Activated naive CD8-positive, alpha-beta T cell treated with anti-CD3 and anti-CD28 coated beads for 36 hours (primary cell): ENCODE measurements at regions not wholly inside any gene's neighbourhood (a gene's known extent, or its start where the extent isn't known, plus 50 kb on each side); places are given as distances from the start of the nearest gene placed in this dataset.

ENCODE experiments used
- DNase-seq: peaks from one replicate; pipeline ENCODE4 v3.0.0; 2021
- H3K27ac Mint-ChIP-seq: one replicate; pipeline ENCODE4 v1.8.0; 2022; ENCODE audit warnings: mild to moderate bottlenecking, moderate library complexity, mixed read lengths
- H3K27me3 Mint-ChIP-seq: one replicate; pipeline ENCODE4 v1.8.0; 2022; ENCODE audit warnings: mild to moderate bottlenecking, mixed read lengths
- H3K36me3 Mint-ChIP-seq: one replicate; pipeline ENCODE4 v1.8.0; 2021; ENCODE audit warnings: mild to moderate bottlenecking, mixed read lengths
- H3K4me1 Mint-ChIP-seq: one replicate; pipeline ENCODE4 v1.8.0; 2021; ENCODE audit warnings: mixed read lengths
- H3K4me3 Mint-ChIP-seq: one replicate; pipeline ENCODE4 v1.8.0; 2022; ENCODE audit warnings: mild to moderate bottlenecking, moderate library complexity, mixed read lengths
- H3K9me3 Mint-ChIP-seq: one replicate; pipeline ENCODE4 v1.8.0; 2022; ENCODE audit warnings: mixed read lengths

- peaks cover 1% of the 10 kb centered on the region for H3K9me3 Mint-ChIP-seq
- no peak overlapping the region for H3K27ac Mint-ChIP-seq
- no peak for DNase-seq
- H3K4me1 Mint-ChIP-seq = no peaks in the 10 kb centered on the region
- no peak overlapping the region for H3K4me3 Mint-ChIP-seq
- H3K27me3 Mint-ChIP-seq = peaks cover 14% of the 10 kb centered on the region
- H3K36me3 Mint-ChIP-seq = no peaks in the 10 kb centered on the region
These were observed 52.8 kb upstream of the VWDE start for GRCh38 chr7:12456506-12456905.

- peaks cover 1% of the 10 kb centered on the region for H3K9me3 Mint-ChIP-seq
- no peaks in the 10 kb centered on the region for H3K4me1 Mint-ChIP-seq
- DNase-seq = no peak
- H3K4me3 Mint-ChIP-seq = no peak overlapping the region
- H3K27me3 Mint-ChIP-seq = peaks cover 19% of the 10 kb centered on the region
- no peak overlapping the region for H3K27ac Mint-ChIP-seq
- H3K36me3 Mint-ChIP-seq = no peaks in the 10 kb centered on the region
These were observed 55.0 kb upstream of the VWDE start for GRCh38 chr7:12458520-12459131.

GRCh38 chr7:12467837-12468236 is 64.2 kb upstream of the VWDE start:
- Mint-ChIP-seq H3K9me3 (no peaks in the 10 kb centered on the region), H3K4me3 (no peak overlapping the region), H3K4me1 (no peaks in the 10 kb centered on the region), H3K36me3 (no peaks in the 10 kb centered on the region), H3K27me3 (peaks cover 8% of the 10 kb centered on the region), H3K27ac (no peak overlapping the region)
- no peak for DNase-seq

- no peaks in the 10 kb centered on the region for H3K4me1 Mint-ChIP-seq
- DNase-seq = no peak
- H3K36me3 Mint-ChIP-seq = no peaks in the 10 kb centered on the region
- peaks cover 4% of the 10 kb centered on the region for H3K27me3 Mint-ChIP-seq
- H3K9me3 Mint-ChIP-seq = no peaks in the 10 kb centered on the region
- no peak overlapping the region for H3K4me3 Mint-ChIP-seq
- H3K27ac Mint-ChIP-seq = no peak overlapping the region
These were observed 65.9 kb upstream of the VWDE start for GRCh38 chr7:12469568-12469967.

- DNase-seq = no peak
- H3K27me3 Mint-ChIP-seq = peaks cover 4% of the 10 kb centered on the region
- no peaks in the 10 kb centered on the region for H3K9me3 Mint-ChIP-seq
- no peak overlapping the region for H3K4me3 Mint-ChIP-seq
- H3K4me1 Mint-ChIP-seq = no peaks in the 10 kb centered on the region
- no peak overlapping the region for H3K27ac Mint-ChIP-seq
- no peaks in the 10 kb centered on the region for H3K36me3 Mint-ChIP-seq
These were observed 67.3 kb upstream of the VWDE start for GRCh38 chr7:12470930-12471329.

GRCh38 chr7:12474035-12474434 is 70.4 kb upstream of the VWDE start:
- Mint-ChIP-seq H3K36me3 (no peaks in the 10 kb centered on the region), H3K9me3 (no peaks in the 10 kb centered on the region), H3K4me1 (peaks cover 6% of the 10 kb centered on the region), H3K4me3 (no peak overlapping the region), H3K27me3 (peaks cover 4% of the 10 kb centered on the region), H3K27ac (no peak overlapping the region)
- DNase-seq = no peak

GRCh38 chr7:12475362-12476063 is 71.8 kb upstream of the VWDE start:
- Mint-ChIP-seq H3K27me3 (peaks cover 4% of the 10 kb centered on the region), H3K4me3 (no peak overlapping the region), H3K4me1 (peaks cover 6% of the 10 kb centered on the region), H3K9me3 (no peaks in the 10 kb centered on the region), H3K27ac (no peak overlapping the region), H3K36me3 (no peaks in the 10 kb centered on the region)
- DNase-seq = no peak

- no peaks in the 10 kb centered on the region for H3K36me3 Mint-ChIP-seq
- H3K4me1 Mint-ChIP-seq = peaks cover 18% of the 10 kb centered on the region
- no peak overlapping the region for H3K4me3 Mint-ChIP-seq
- H3K9me3 Mint-ChIP-seq = no peaks in the 10 kb centered on the region
- no peak for DNase-seq
- no peaks in the 10 kb centered on the region for H3K27me3 Mint-ChIP-seq
- H3K27ac Mint-ChIP-seq = peak overlapping the region; percentile 56
These were observed 74.0 kb upstream of the VWDE start for GRCh38 chr7:12477620-12478019.

GRCh38 chr7:12481722-12482121 is 78.1 kb upstream of the VWDE start:
- H3K4me3 Mint-ChIP-seq = peak overlapping the region; percentile 40
- H3K4me1 Mint-ChIP-seq = peaks cover 20% of the 10 kb centered on the region
- H3K27me3 Mint-ChIP-seq = no peaks in the 10 kb centered on the region
- peak overlapping the region; percentile 81 for H3K27ac Mint-ChIP-seq
- H3K9me3 Mint-ChIP-seq = no peaks in the 10 kb centered on the region
- no peaks in the 10 kb centered on the region for H3K36me3 Mint-ChIP-seq
- DNase-seq = no peak

- Mint-ChIP-seq H3K36me3 (no peaks in the 10 kb centered on the region), H3K27me3 (peaks cover 7% of the 10 kb centered on the region), H3K4me1 (peaks cover 14% of the 10 kb centered on the region), H3K27ac (no peak overlapping the region), H3K9me3 (no peaks in the 10 kb centered on the region), H3K4me3 (no peak overlapping the region)
- no peak for DNase-seq
These were observed 82.2 kb upstream of the VWDE start for GRCh38 chr7:12485845-12486244.

GRCh38 chr7:12488341-12488740 is 82.2 kb upstream of the SCIN start:
- H3K9me3 Mint-ChIP-seq = no peaks in the 10 kb centered on the region
- H3K4me3 Mint-ChIP-seq = no peak overlapping the region
- no peak overlapping the region for H3K27ac Mint-ChIP-seq
- DNase-seq = no peak
- H3K4me1 Mint-ChIP-seq = no peaks in the 10 kb centered on the region
- no peaks in the 10 kb centered on the region for H3K36me3 Mint-ChIP-seq
- H3K27me3 Mint-ChIP-seq = peaks cover 7% of the 10 kb centered on the region

GRCh38 chr7:12490107-12490688 is 80.3 kb upstream of the SCIN start:
- DNase-seq = no peak
- no peak overlapping the region for H3K27ac Mint-ChIP-seq
- H3K27me3 Mint-ChIP-seq = peaks cover 11% of the 10 kb centered on the region

GRCh38 chr7:12490940-12491339 is 79.6 kb upstream of the SCIN start:
- DNase-seq = no peak
- no peaks in the 10 kb centered on the region for H3K36me3 Mint-ChIP-seq
- H3K9me3 Mint-ChIP-seq = no peaks in the 10 kb centered on the region
- no peak overlapping the region for H3K27ac Mint-ChIP-seq
- peaks cover 14% of the 10 kb centered on the region for H3K27me3 Mint-ChIP-seq
- no peaks in the 10 kb centered on the region for H3K4me1 Mint-ChIP-seq
- no peak overlapping the region for H3K4me3 Mint-ChIP-seq

More at GRCh38 chr7:12490107-12490688, 80.3 kb upstream of the SCIN start:
- Mint-ChIP-seq H3K9me3 (no peaks in the 10 kb centered on the region), H3K36me3 (no peaks in the 10 kb centered on the region), H3K4me3 (no peak overlapping the region), H3K4me1 (no peaks in the 10 kb centered on the region)

- Mint-ChIP-seq H3K9me3 (no peaks in the 10 kb centered on the region), H3K4me1 (no peaks in the 10 kb centered on the region), H3K4me3 (no peak overlapping the region), H3K27ac (no peak overlapping the region), H3K36me3 (no peaks in the 10 kb centered on the region), H3K27me3 (peaks cover 14% of the 10 kb centered on the region)
- DNase-seq = no peak
These were observed 79.0 kb upstream of the SCIN start for GRCh38 chr7:12491526-12491925.

- Mint-ChIP-seq H3K36me3 (no peaks in the 10 kb centered on the region), H3K27ac (no peak overlapping the region)
- no peak for DNase-seq
These were observed 77.1 kb upstream of the SCIN start for GRCh38 chr7:12493407-12493806.

More at GRCh38 chr7:12493407-12493806, 77.1 kb upstream of the SCIN start:
- peaks cover 12% of the 10 kb centered on the region for H3K27me3 Mint-ChIP-seq
- no peaks in the 10 kb centered on the region for H3K4me1 Mint-ChIP-seq
- no peaks in the 10 kb centered on the region for H3K9me3 Mint-ChIP-seq
- H3K4me3 Mint-ChIP-seq = no peak overlapping the region
